ENCODE measurements at regions not wholly inside any gene's neighbourhood (a gene's known extent, or its start where the extent isn't known, plus 50 kb on each side); places are given as distances from the start of the nearest gene placed in this dataset.

GRCh38 chr10:33534416-33534815, 199.9 kb upstream of the NRP1 start:
- H3K4me3 ChIP-seq (ENCODE audit: low read depth, low read length) = no peak overlapping the region
- no peak for TF ChIP-seq CTCF (IDR thresholded peaks at IDR 0.05; ENCODE audit: insufficient read depth, low read length)
- DNase-seq (ENCODE audit: low read depth) = no peak

GRCh38 chr10:33533612-33534011, 199.1 kb upstream of the NRP1 start:
- H3K4me3 ChIP-seq (ENCODE audit: low read depth, low read length) = no peak overlapping the region
- TF ChIP-seq CTCF (IDR thresholded peaks at IDR 0.05; ENCODE audit: insufficient read depth, low read length) = no peak
- no peak for DNase-seq (ENCODE audit: low read depth)

- DNase-seq (ENCODE audit: low read depth) = no peak
- no peak for TF ChIP-seq CTCF (IDR thresholded peaks at IDR 0.05; ENCODE audit: insufficient read depth, low read length)
- no peak overlapping the region for H3K4me3 ChIP-seq (ENCODE audit: low read depth, low read length)
These were observed 198.4 kb upstream of the NRP1 start for GRCh38 chr10:33532901-33533300.

- DNase-seq (ENCODE audit: low read depth) = no peak
- TF ChIP-seq CTCF (IDR thresholded peaks at IDR 0.05; ENCODE audit: insufficient read depth, low read length) = no peak
- H3K4me3 ChIP-seq (ENCODE audit: low read depth, low read length) = no peak overlapping the region
These were observed 194.8 kb upstream of the NRP1 start for GRCh38 chr10:33529234-33529633.

- H3K4me3 ChIP-seq (ENCODE audit: low read depth, low read length) = no peak overlapping the region
- no peak for DNase-seq (ENCODE audit: low read depth)
- TF ChIP-seq CTCF (IDR thresholded peaks at IDR 0.05; ENCODE audit: insufficient read depth, low read length) = no peak
These were observed 190.5 kb upstream of the NRP1 start for GRCh38 chr10:33524966-33525365.

GRCh38 chr10:33524041-33524440, 189.6 kb upstream of the NRP1 start:
- DNase-seq (ENCODE audit: low read depth) = no peak
- TF ChIP-seq CTCF (IDR thresholded peaks at IDR 0.05; ENCODE audit: insufficient read depth, low read length) = no peak
- no peak overlapping the region for H3K4me3 ChIP-seq (ENCODE audit: low read depth, low read length)

GRCh38 chr10:33523236-33523792, 188.8 kb upstream of the NRP1 start:
- no peak for DNase-seq (ENCODE audit: low read depth)
- TF ChIP-seq CTCF (IDR thresholded peaks at IDR 0.05; ENCODE audit: insufficient read depth, low read length) = no peak
- H3K4me3 ChIP-seq (ENCODE audit: low read depth, low read length) = no peak overlapping the region
